SK-N-SH (cell line): ENCODE measurements at regions not wholly inside any gene's neighbourhood (a gene's known extent, or its start where the extent isn't known, plus 50 kb on each side); places are given as distances from the start of the nearest gene placed in this dataset.

ENCODE experiments used
- CTCF ChIA-PET: fragments of 300-600, 350-600 bp; formaldehyde crosslinking; extraction: SDS; loops from one replicate; lab custom pipeline; 2021; lab: Yijun Ruan, JAX
- POLR2A ChIA-PET: fragments of 350-600 bp; sonication (Branson Sonifier 250); formaldehyde crosslinking; extraction: SDS; loops from one replicate; lab custom pipeline; 2020; ENCODE audit warnings: antibody characterized with exemption, inconsistent platforms; lab: Yijun Ruan, JAX
- DNase-seq: peaks from one replicate; pipeline ENCODE4 v3.0.0; 2012
- H2AFZ ChIP-seq: fragments of 200-600 bp; sonication (generic); 2 replicates; pipeline ENCODE4 v1.8.1; 2016; ENCODE audit warnings: antibody characterized with exemption, mild to moderate bottlenecking, low read depth
- H3F3A ChIP-seq: fragments of 200-600 bp; sonication (generic); replicated peaks from 2 replicates; pipeline ENCODE3; 2016; ENCODE audit warnings: antibody characterized with exemption, mild to moderate bottlenecking; ENCODE audit not compliant: insufficient read depth
- H3K27ac ChIP-seq, 2 experiments: fragments of 200-500 bp in 1 of 2; fragments of 200-600 bp in 1 of 2; sonication (Bioruptor generic) in 1 of 2; sonication (generic), shearing (Covaris generic) in 1 of 2; 2 replicates each; pipeline versions ENCODE4 v1.5.1 to v1.6.1; 2014 to 2016; ENCODE audit warnings: low read depth in 2 of 2, inconsistent platforms in 1 of 2, low read length in 1 of 2, mild to moderate bottlenecking in 1 of 2, mixed read lengths in 1 of 2
- H3K27me3 ChIP-seq: fragments of 200-600 bp; sonication (generic), shearing (Covaris generic); 2 replicates; pipeline ENCODE4 v1.6.1; 2016; ENCODE audit warnings: mixed run types; ENCODE audit not compliant: insufficient read depth
- H3K36me3 ChIP-seq, 2 experiments: fragments of 200-500 bp in 1 of 2; fragments of 200-600 bp in 1 of 2; sonication (Bioruptor generic) in 1 of 2; sonication (generic) in 1 of 2; replicated peaks in 1 of 2; 2 replicates each; pipeline versions ENCODE3 to v1.5.1; 2014 to 2016; ENCODE audit warnings: low read length in 1 of 2, mild to moderate bottlenecking in 1 of 2; ENCODE audit not compliant: insufficient read depth in 2 of 2, control insufficient read depth in 1 of 2
- H3K4me1 ChIP-seq, 2 experiments: fragments of 200-500 bp in 1 of 2; fragments of 200-600 bp in 1 of 2; sonication (Bioruptor generic) in 1 of 2; sonication (generic), shearing (Covaris generic) in 1 of 2; 2 replicates each; pipeline versions ENCODE4 v1.5.1 to v1.6.1; 2014 to 2016; ENCODE audit warnings: low read depth in 1 of 2, low read length in 1 of 2, mixed run types in 1 of 2; ENCODE audit not compliant: insufficient read depth in 2 of 2, control insufficient read depth in 1 of 2
- H3K4me2 ChIP-seq: fragments of 200-600 bp; sonication (generic), shearing (Covaris generic); 2 replicates; pipeline ENCODE4 v1.6.1; 2017; ENCODE audit warnings: mixed run types
- H3K4me3 ChIP-seq, 2 experiments: fragments of 200-500 bp in 1 of 2; fragments of 200-600 bp in 1 of 2; sonication (Bioruptor generic) in 1 of 2; sonication (generic), shearing (Covaris generic) in 1 of 2; 2 replicates each; pipeline versions ENCODE4 v1.5.1 to v1.8.1; 2014 to 2016; ENCODE audit warnings: low read depth in 2 of 2, inconsistent platforms in 1 of 2, low read length in 1 of 2, mild to moderate bottlenecking in 1 of 2, mixed read lengths in 1 of 2, moderate library complexity in 1 of 2
- H3K79me2 ChIP-seq: fragments of 200-600 bp; sonication (generic); 2 replicates; pipeline ENCODE4 v1.8.1; 2017; ENCODE audit warnings: mild to moderate bottlenecking; ENCODE audit not compliant: insufficient read depth
- H3K9ac ChIP-seq: fragments of 200-600 bp; sonication (generic); 2 replicates; pipeline ENCODE4 v1.6.1; 2017; ENCODE audit warnings: mixed run types
- H3K9me2 ChIP-seq: fragments of 200-600 bp; sonication (generic); 2 replicates; pipeline ENCODE4 v1.6.1; 2017; ENCODE audit warnings: mixed run types
- H3K9me3 ChIP-seq: fragments of 200-600 bp; sonication (generic); 2 replicates; pipeline ENCODE4 v1.6.1; 2017; ENCODE audit warnings: mixed run types, mild to moderate bottlenecking, moderate library complexity
- H4K20me1 ChIP-seq: fragments of 200-600 bp; sonication (generic); 2 replicates; pipeline ENCODE4 v1.6.1; 2017; ENCODE audit warnings: mild to moderate bottlenecking, mixed run types; ENCODE audit not compliant: insufficient read depth
- ELF1 ChIP-seq: IDR thresholded peaks from 2 replicates; pipeline ENCODE4 v1.4.0; 2012
- EP300 ChIP-seq, 2 experiments: IDR thresholded peaks; 2 replicates each; pipeline versions ENCODE4 v1.4.0 to v1.6.1; 2012; ENCODE audit warnings: borderline replicate concordance in 1 of 2, low read depth in 1 of 2, low read length in 1 of 2
- FOSL2 ChIP-seq: IDR thresholded peaks from 2 replicates; pipeline ENCODE4 v1.4.0; 2012; ENCODE audit warnings: low read depth, mild to moderate bottlenecking, moderate library complexity, borderline replicate concordance
- FOXM1 ChIP-seq: IDR thresholded peaks from 2 replicates; pipeline ENCODE4 v1.4.0; 2012; ENCODE audit warnings: low read depth, mild to moderate bottlenecking
- MXI1 ChIP-seq: IDR thresholded peaks from 2 replicates; pipeline ENCODE4 v1.6.1; 2012; ENCODE audit warnings: mild to moderate bottlenecking, low read depth, low read length, improper control_type of control experiment
- NFIC ChIP-seq: IDR thresholded peaks from 2 replicates; pipeline ENCODE4 v1.4.0; 2012; ENCODE audit warnings: borderline replicate concordance
- POLR2AphosphoS5 ChIP-seq: IDR thresholded peaks from 2 replicates; pipeline ENCODE4 v1.6.1; 2012; ENCODE audit warnings: low read depth, low read length
- RCOR1 ChIP-seq: fragments of 150-350 bp; IDR thresholded peaks from 2 replicates; pipeline ENCODE4 v1.6.1; 2017; ENCODE audit warnings: antibody characterized with exemption, low read length
- RXRA ChIP-seq: IDR thresholded peaks from 2 replicates; pipeline ENCODE4 v1.4.0; 2012; ENCODE audit warnings: low read depth, mild to moderate bottlenecking, borderline replicate concordance
- SIN3A ChIP-seq: IDR thresholded peaks from 2 replicates; pipeline ENCODE4 v1.6.1; 2012; ENCODE audit warnings: low read depth, mild to moderate bottlenecking, low read length, moderate library complexity, borderline replicate concordance
- TAF1 ChIP-seq: IDR thresholded peaks from 2 replicates; pipeline ENCODE4 v1.6.1; 2012; ENCODE audit warnings: low read depth, mild to moderate bottlenecking, low read length, moderate library complexity, borderline replicate concordance
- TCF12 ChIP-seq: IDR thresholded peaks from 2 replicates; pipeline ENCODE4 v1.4.0; 2012
- TEAD4 ChIP-seq: IDR thresholded peaks from 2 replicates; pipeline ENCODE4 v1.4.0; 2012; ENCODE audit warnings: mild to moderate bottlenecking, borderline replicate concordance; ENCODE audit not compliant: insufficient read depth
- YY1 ChIP-seq: IDR thresholded peaks from 2 replicates; pipeline ENCODE4 v1.4.0; 2012; ENCODE audit warnings: low read depth, mild to moderate bottlenecking
- WGBS: methylation state at CpG from one replicate; pipeline ENCODE4 v1.1.6; 2017; ENCODE audit warnings: low lambda C conversion rate; 5-methylcytosine and 5-hydroxymethylcytosine counted together
- TF ChIP-seq, protein P1 (sequence below): IDR thresholded peaks from 2 replicates; pipeline ENCODE4 v1.4.0; 2012; ENCODE audit warnings: low read depth, borderline replicate concordance
- TF ChIP-seq, protein P2 (sequence below): IDR thresholded peaks from 2 replicates; pipeline ENCODE4; 2012

DNA sequence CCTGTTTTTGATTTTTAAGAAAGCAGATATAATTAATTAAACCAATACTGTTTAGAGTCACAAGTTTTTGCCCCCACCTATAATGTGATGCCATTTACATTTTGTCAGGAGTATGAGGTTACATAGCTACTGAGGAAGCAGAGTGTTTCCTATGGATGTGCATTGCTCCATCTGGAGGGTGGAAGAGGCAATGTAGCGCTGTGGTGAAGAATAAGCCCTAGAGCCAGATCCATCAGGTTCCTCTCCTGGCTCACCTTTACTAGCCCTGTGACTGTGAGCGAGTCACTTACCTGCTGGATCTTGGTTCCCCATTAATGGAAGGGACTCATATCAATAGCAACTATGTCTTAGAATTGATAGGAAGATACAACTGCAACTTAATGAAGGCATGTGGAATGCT lies 216.0 kb downstream of the GPAM start:
- no peak for TF ChIP-seq FOSL2
- TF ChIP-seq TEAD4 = no peak
- no peak for TF ChIP-seq MXI1
- no peak for TF ChIP-seq EP300 (IDR thresholded peaks at IDR 0.05; ENCODE audit: borderline replicate concordance in 1 of 2, low read depth in 1 of 2, low read length in 1 of 2)
- no peak for TF ChIP-seq TCF12
- TF ChIP-seq YY1 = no peak
- TF ChIP-seq, protein P1, sequence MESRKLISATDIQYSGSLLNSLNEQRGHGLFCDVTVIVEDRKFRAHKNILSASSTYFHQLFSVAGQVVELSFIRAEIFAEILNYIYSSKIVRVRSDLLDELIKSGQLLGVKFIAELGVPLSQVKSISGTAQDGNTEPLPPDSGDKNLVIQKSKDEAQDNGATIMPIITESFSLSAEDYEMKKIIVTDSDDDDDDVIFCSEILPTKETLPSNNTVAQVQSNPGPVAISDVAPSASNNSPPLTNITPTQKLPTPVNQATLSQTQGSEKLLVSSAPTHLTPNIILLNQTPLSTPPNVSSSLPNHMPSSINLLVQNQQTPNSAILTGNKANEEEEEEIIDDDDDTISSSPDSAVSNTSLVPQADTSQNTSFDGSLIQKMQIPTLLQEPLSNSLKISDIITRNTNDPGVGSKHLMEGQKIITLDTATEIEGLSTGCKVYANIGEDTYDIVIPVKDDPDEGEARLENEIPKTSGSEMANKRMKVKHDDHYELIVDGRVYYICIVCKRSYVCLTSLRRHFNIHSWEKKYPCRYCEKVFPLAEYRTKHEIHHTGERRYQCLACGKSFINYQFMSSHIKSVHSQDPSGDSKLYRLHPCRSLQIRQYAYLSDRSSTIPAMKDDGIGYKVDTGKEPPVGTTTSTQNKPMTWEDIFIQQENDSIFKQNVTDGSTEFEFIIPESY = no peak
- DNase-seq = no peak
- no peaks in the 10 kb centered on the region for H3F3A ChIP-seq
- peaks cover 0 to 4% of the 10 kb centered on the region in 2 experiments; a peak in 1 of 4 replicates for H3K4me1 ChIP-seq
- POLR2A ChIA-PET = no interaction called here
- 0 out of 2 replicates have a peak, but pooled peaks cover 6% of the 10 kb centered on the region for H3K9me3 ChIP-seq
- H3K36me3 ChIP-seq = no peaks in the 10 kb centered on the region
- H3K27me3 ChIP-seq = no peaks in the 10 kb centered on the region
- no peak overlapping the region for H3K27ac ChIP-seq
- H3K9me2 ChIP-seq = no peaks in the 10 kb centered on the region
- no peak overlapping the region for H3K9ac ChIP-seq
- CTCF ChIA-PET = no interaction called here
- H3K4me3 ChIP-seq = no peak overlapping the region
- no peaks in the 10 kb centered on the region for H4K20me1 ChIP-seq
- no peak overlapping the region for H3K4me2 ChIP-seq
- no peak overlapping the region for H2AFZ ChIP-seq
- H3K79me2 ChIP-seq = no peaks in the 10 kb centered on the region
- WGBS = 58% methylated on average over 2 of the region's 2 CpGs

DNA sequence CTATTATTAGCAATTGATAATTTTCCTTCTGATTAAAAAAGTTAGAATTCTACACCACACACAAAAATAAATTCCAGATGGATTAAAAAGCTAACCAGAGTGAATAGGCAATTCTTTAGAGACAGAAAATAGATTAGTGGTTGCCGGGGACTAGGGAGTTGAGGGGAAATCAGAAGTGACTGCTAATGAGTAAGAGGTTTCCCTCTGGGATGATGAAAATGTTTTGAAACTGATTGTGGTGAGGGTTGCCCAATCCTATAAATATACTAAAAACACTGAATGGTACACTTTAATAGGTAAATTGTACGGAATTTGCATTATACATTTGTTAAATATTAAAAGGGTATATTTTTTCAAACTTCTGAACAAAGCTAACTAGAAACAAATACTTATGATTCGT lies 214.9 kb downstream of the GPAM start:
- Histone ChIP-seq H3K27me3 (no peaks in the 10 kb centered on the region), H3K9me3 (0 out of 2 replicates have a peak, but pooled peaks cover 6% of the 10 kb centered on the region), H3K9me2 (no peaks in the 10 kb centered on the region), H3K27ac (no peak overlapping the region), H4K20me1 (no peaks in the 10 kb centered on the region), H3K79me2 (no peaks in the 10 kb centered on the region), H2AFZ (no peak overlapping the region), H3K4me2 (no peak overlapping the region), H3K4me3 (no peak overlapping the region), H3K4me1 (peaks cover 0 to 4% of the 10 kb centered on the region in 2 experiments; a peak in 1 of 4 replicates), H3K36me3 (no peaks in the 10 kb centered on the region), H3F3A (no peaks in the 10 kb centered on the region), H3K9ac (no peak overlapping the region)
- ChIA-PET CTCF (no interaction called here), POLR2A (no interaction called here)
- DNase-seq = no peak
- 7% methylated on average over 3 of the region's 3 CpGs for WGBS
- TF ChIP-seq, protein P2, sequence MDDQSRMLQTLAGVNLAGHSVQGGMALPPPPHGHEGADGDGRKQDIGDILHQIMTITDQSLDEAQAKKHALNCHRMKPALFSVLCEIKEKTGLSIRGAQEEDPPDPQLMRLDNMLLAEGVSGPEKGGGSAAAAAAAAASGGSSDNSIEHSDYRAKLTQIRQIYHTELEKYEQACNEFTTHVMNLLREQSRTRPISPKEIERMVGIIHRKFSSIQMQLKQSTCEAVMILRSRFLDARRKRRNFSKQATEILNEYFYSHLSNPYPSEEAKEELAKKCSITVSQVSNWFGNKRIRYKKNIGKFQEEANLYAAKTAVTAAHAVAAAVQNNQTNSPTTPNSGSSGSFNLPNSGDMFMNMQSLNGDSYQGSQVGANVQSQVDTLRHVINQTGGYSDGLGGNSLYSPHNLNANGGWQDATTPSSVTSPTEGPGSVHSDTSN = no peak
- no peak for TF ChIP-seq RCOR1

DNA sequence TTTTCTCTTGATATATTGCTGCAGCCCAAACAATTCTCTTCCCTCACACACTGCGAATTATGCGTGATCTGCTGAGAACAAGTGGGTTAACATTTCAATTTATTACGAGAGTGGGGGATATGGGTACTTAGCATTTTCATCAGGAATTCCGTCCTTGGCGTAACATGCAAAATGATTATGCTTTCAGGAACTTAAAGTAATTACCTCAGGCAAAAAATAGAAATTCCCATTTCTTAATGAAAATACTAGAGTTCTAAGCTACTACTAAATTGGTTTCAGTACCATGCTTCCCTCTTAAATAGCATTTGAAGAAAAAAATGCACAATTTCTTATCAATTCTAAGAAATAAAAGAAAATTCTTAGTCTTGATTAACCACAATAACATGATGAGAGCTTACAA lies 213.5 kb downstream of the GPAM start:
- H4K20me1 ChIP-seq = no peaks in the 10 kb centered on the region
- H3K27ac ChIP-seq = no peak overlapping the region
- 54% methylated on average over 5 of the region's 5 CpGs for WGBS
- H3K4me3 ChIP-seq = no peak overlapping the region
- peaks cover 0 to under 1% of the 10 kb centered on the region in 2 experiments; a peak in 1 of 4 replicates for H3K4me1 ChIP-seq
- no peak overlapping the region for H3K4me2 ChIP-seq
- H3F3A ChIP-seq = no peaks in the 10 kb centered on the region
- H3K9me2 ChIP-seq = no peaks in the 10 kb centered on the region
- H3K79me2 ChIP-seq = no peaks in the 10 kb centered on the region
- H2AFZ ChIP-seq = no peak overlapping the region
- POLR2A ChIA-PET = no interaction called here
- 0 out of 2 replicates have a peak, but pooled peaks cover 6% of the 10 kb centered on the region for H3K9me3 ChIP-seq
- H3K9ac ChIP-seq = no peak overlapping the region
- no peak for DNase-seq
- H3K36me3 ChIP-seq = no peaks in the 10 kb centered on the region
- TF ChIP-seq RCOR1 (no peak), TAF1 (no peak), POLR2AphosphoS5 (no peak), SIN3A (no peak), RXRA (no peak), FOXM1 (no peak), ELF1 (no peak), EP300 (IDR thresholded peaks at IDR 0.05; ENCODE audit: borderline replicate concordance in 1 of 2, low read depth in 1 of 2, low read length in 1 of 2) (no peak), NFIC (no peak)
- no peaks in the 10 kb centered on the region for H3K27me3 ChIP-seq
- CTCF ChIA-PET = no interaction called here
